ENCODE measurements at regions not wholly inside any gene's neighbourhood (a gene's known extent, or its start where the extent isn't known, plus 50 kb on each side); places are given as distances from the start of the nearest gene placed in this dataset.

DNA sequence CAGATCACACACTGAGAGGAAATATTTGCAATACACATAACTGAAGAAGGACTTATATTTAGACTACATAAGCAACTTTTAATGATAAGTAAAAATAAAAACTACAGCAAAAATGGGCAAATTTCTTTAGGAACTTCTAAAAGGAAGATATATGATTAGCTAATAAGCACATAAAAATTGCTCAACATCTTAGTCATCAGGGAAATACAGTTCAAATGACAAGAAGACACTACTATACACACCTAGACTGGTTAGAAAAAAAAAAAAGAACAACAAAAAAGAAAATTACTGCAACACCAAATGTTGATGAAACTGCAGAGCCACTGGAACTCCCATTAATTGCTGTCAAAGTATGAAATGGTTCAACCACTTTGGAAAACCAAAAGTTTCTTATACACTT, 1247.5 kb upstream of the ACVR2A start:
- H3K4me3 ChIP-seq (ENCODE audit: low read length): no peak overlapping the region
- TF ChIP-seq, protein P1, sequence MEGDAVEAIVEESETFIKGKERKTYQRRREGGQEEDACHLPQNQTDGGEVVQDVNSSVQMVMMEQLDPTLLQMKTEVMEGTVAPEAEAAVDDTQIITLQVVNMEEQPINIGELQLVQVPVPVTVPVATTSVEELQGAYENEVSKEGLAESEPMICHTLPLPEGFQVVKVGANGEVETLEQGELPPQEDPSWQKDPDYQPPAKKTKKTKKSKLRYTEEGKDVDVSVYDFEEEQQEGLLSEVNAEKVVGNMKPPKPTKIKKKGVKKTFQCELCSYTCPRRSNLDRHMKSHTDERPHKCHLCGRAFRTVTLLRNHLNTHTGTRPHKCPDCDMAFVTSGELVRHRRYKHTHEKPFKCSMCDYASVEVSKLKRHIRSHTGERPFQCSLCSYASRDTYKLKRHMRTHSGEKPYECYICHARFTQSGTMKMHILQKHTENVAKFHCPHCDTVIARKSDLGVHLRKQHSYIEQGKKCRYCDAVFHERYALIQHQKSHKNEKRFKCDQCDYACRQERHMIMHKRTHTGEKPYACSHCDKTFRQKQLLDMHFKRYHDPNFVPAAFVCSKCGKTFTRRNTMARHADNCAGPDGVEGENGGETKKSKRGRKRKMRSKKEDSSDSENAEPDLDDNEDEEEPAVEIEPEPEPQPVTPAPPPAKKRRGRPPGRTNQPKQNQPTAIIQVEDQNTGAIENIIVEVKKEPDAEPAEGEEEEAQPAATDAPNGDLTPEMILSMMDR (conservative IDR thresholded peaks at IDR 0.05; ENCODE audit: low read length): no peak
- no peak for DNase-seq (ENCODE audit: low read depth)

DNA sequence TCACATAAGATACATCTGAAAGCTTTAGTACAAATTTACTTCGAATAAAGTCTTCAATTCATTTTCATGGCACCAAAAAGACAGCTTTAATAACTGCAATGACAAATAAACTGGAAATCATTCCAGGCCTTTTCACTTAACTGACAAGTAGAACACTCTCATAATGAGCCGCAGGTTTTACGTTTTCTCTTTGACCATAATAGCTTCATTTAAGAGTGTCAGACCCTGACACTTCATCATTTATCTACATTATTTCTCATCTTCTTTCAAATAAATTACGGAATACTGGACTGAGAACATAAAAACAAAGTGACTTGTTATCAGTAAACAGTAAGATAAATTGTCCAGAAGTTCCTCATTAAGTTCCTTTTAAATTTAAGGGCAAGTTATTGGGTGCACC, 1252.9 kb upstream of the ACVR2A start:
- H3K4me3 ChIP-seq (ENCODE audit: low read length): no peak overlapping the region
- DNase-seq (ENCODE audit: low read depth): no peak
- TF ChIP-seq, protein P1 (conservative IDR thresholded peaks at IDR 0.05; ENCODE audit: low read length): no peak

GRCh38 chr2:146587291-146587713, 1257.5 kb upstream of the ACVR2A start:
- no peak for DNase-seq (ENCODE audit: low read depth)
- TF ChIP-seq, protein P1 (conservative IDR thresholded peaks at IDR 0.05; ENCODE audit: low read length): no peak
- H3K4me3 ChIP-seq (ENCODE audit: low read length): no peak overlapping the region

DNA sequence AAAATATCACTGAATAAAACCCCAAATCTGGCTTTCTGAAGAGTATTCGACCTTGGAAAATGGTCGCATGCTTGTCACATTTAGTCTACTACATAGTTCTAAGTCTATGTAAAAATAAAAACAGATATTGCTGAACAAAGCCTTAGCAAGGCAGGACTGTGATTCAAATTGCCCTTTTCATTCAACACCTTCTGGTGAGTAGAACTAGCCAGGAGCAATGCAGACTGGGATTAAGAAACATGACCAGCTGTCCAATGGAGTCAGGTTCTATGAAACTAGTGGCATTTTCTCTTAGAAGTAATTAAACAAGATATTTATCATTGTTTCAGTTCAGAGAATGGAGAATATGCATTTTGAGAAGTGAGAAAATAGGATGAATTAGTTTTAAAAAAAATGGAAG, 1260.5 kb upstream of the ACVR2A start:
- no peak for DNase-seq (ENCODE audit: low read depth)
- H3K4me3 ChIP-seq (ENCODE audit: low read length): no peak overlapping the region
- TF ChIP-seq, protein P1 (conservative IDR thresholded peaks at IDR 0.05; ENCODE audit: low read length): no peak

- H3K4me3 ChIP-seq (ENCODE audit: low read length): no peak overlapping the region
- DNase-seq (ENCODE audit: low read depth): peak; percentile 73
- TF ChIP-seq, protein P1 (conservative IDR thresholded peaks at IDR 0.05; ENCODE audit: low read length): no peak
These were observed 1265.5 kb upstream of the ACVR2A start for GRCh38 chr2:146579147-146579930.

DNA sequence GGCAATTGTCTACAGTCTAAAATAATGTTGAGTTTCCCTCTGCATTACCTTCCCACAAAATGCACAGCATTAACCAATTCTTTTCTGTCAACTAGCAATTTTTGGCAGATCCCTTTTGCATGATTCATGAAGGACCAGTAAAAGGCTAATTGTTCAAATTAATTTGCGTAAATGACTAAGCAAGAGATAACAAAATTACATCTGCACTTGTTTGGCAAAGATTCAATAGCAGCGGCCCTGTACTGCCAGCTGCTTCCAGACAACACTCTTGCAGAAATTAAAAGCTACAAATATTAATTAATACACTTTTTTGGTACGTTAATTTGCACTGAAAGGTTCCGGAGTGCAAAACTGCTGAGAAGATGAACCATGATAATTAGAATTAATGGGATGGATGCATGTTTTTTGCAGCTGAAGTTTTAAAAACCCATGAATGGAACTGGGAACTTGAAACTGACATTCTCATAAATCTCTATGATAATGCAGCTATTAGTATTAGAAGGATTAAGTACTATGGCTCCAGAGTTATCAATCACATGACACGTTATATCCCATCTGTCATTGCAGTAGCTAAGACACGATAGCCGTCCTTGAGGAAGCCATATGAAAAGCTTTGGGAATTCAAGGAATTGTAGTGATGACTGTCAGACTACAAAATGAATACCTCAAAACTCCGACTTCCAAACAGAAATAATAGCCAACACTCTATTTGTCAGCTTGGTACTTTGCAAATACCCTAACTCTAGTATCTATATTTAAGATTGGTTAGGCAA, 1268.3 kb upstream of the ACVR2A start:
- no peak for DNase-seq (ENCODE audit: low read depth)
- TF ChIP-seq, protein P1 (conservative IDR thresholded peaks at IDR 0.05; ENCODE audit: low read length): no peak

DNA sequence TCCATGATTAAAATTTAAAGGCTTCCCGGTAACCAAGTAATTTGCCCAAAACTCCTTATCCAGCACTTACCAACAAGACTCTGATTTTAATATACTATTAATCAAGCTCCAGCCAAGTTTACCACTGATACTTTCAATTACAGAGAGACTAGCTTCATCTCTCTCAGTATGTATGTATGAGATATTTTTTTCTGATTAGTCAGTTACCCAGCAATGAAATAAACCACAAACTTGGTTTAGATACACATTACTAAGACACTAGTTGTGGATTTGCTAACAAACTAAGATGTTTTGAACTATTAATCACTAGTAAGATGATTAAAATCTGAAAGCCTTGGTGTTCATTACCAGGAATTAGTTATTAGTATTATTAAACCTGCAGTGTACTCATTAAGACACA, 1272.2 kb upstream of the ACVR2A start:
- H3K4me3 ChIP-seq (ENCODE audit: low read length): no peak overlapping the region
- TF ChIP-seq, protein P1 (conservative IDR thresholded peaks at IDR 0.05; ENCODE audit: low read length): no peak
- peak; percentile 30 for DNase-seq (ENCODE audit: low read depth)

More for the DNA sequence above, 1268.3 kb upstream of the ACVR2A start:
- H3K4me3 ChIP-seq (ENCODE audit: low read length): no peak overlapping the region
